ENCODE measurements at regions not wholly inside any gene's neighbourhood (a gene's known extent, or its start where the extent isn't known, plus 50 kb on each side); places are given as distances from the start of the nearest gene placed in this dataset.
"Not testable (repeated sequence)": the region's sequence is repeated elsewhere in the genome, so short reads cannot be mapped to it uniquely, and the experiment has no call there.

- no peak for ATAC-seq
Measured at GRCh38 chr13:60671386-60671785, 274.4 kb downstream of the TDRD3 start.

GRCh38 chr13:60663788-60664187 is 266.8 kb downstream of the TDRD3 start:
- ATAC-seq: peak; percentile 13

- ATAC-seq: no peak
Measured at GRCh38 chr13:60662595-60662994, 265.6 kb downstream of the TDRD3 start.

GRCh38 chr13:60661521-60661920 is 264.5 kb downstream of the TDRD3 start:
- no peak for ATAC-seq

GRCh38 chr13:60657586-60657985 is 260.6 kb downstream of the TDRD3 start:
- ATAC-seq: not testable (repeated sequence)

- ATAC-seq: no peak
Measured at GRCh38 chr13:60655256-60655655, 258.2 kb downstream of the TDRD3 start.

- ATAC-seq: peak; percentile 69
Measured at GRCh38 chr13:60654415-60654814, 257.4 kb downstream of the TDRD3 start.

GRCh38 chr13:60647547-60647946 is 250.5 kb downstream of the TDRD3 start:
- ATAC-seq: no peak

- no peak for ATAC-seq
Measured at GRCh38 chr13:60646620-60647019, 249.6 kb downstream of the TDRD3 start.

GRCh38 chr13:60645676-60646075 is 248.7 kb downstream of the TDRD3 start:
- ATAC-seq: no peak

GRCh38 chr13:60642552-60642951 is 245.5 kb downstream of the TDRD3 start:
- ATAC-seq: no peak

- ATAC-seq: no peak
Measured at GRCh38 chr13:60629158-60629557, 232.1 kb downstream of the TDRD3 start.

- peak; percentile 45 for ATAC-seq
Measured at GRCh38 chr13:60627071-60627686, 230.2 kb downstream of the TDRD3 start.

Measured in esophagus mucosa (tissue), 1 donor.